HEK293 (cell line): ENCODE measurements at regions not wholly inside any gene's neighbourhood (a gene's known extent, or its start where the extent isn't known, plus 50 kb on each side); places are given as distances from the start of the nearest gene placed in this dataset.
"Not testable (repeated sequence)": the region's sequence is repeated elsewhere in the genome, so short reads cannot be mapped to it uniquely, and the experiment has no call there.

Source experiments
- ATF2 ChIP-seq: fragments of 450-650 bp; formaldehyde crosslinking; IDR thresholded peaks from 2 replicates; pipeline ENCODE4 v1.5.1; 2016; ENCODE audit warnings: missing biosample characterization, missing genetic modification characterization, low read depth
- CTCF ChIP-seq: fragments of 450-650 bp; formaldehyde crosslinking; IDR thresholded peaks from 2 replicates; pipeline ENCODE4 v1.5.1; 2016; ENCODE audit warnings: missing biosample characterization, missing genetic modification characterization
- FEZF1 ChIP-seq: fragments of 450-650 bp; formaldehyde crosslinking; IDR thresholded peaks from 2 replicates; pipeline ENCODE4 v1.5.1; 2016; ENCODE audit warnings: missing biosample characterization, missing genetic modification characterization
- PATZ1 ChIP-seq: fragments of 450-650 bp; formaldehyde crosslinking; IDR thresholded peaks from 2 replicates; pipeline ENCODE4 v1.5.1; 2016; ENCODE audit warnings: missing biosample characterization, missing genetic modification characterization
- REST ChIP-seq: fragments of 450-650 bp; formaldehyde crosslinking; IDR thresholded peaks from 2 replicates; pipeline ENCODE4 v1.5.1; 2016; ENCODE audit warnings: missing biosample characterization, missing genetic modification characterization
- ZNF138 ChIP-seq: fragments of 450-650 bp; formaldehyde crosslinking; IDR thresholded peaks from 2 replicates; pipeline ENCODE4 v1.5.1; 2016; ENCODE audit warnings: missing biosample characterization, missing genetic modification characterization, borderline replicate concordance
- ZNF362 ChIP-seq: fragments of 450-650 bp; formaldehyde crosslinking; IDR thresholded peaks from 2 replicates; pipeline ENCODE4 v1.5.1; 2016; ENCODE audit warnings: missing biosample characterization, missing genetic modification characterization
- ZNF394 ChIP-seq: fragments of 450-650 bp; formaldehyde crosslinking; IDR thresholded peaks from 2 replicates; pipeline ENCODE4 v1.5.1; 2016; ENCODE audit warnings: missing biosample characterization, missing genetic modification characterization, mild to moderate bottlenecking, moderate library complexity, borderline replicate concordance
- ZNF544 ChIP-seq: fragments of 450-650 bp; formaldehyde crosslinking; IDR thresholded peaks from 2 replicates; pipeline ENCODE4 v1.5.0; 2017; ENCODE audit warnings: missing biosample characterization, missing genetic modification characterization

- TF ChIP-seq ZNF394; CTCF (tag by site-specific recombination); ZNF544 (tag by site-specific recombination); ZNF362 (tag by site-specific recombination); ZNF138 (tag by site-specific recombination); PATZ1 (tag by site-specific recombination); REST; ATF2 (tag by site-specific recombination); FEZF1 (tag by site-specific recombination): not testable (repeated sequence)
Measured at GRCh38 chr9:63315387-63315786, 1969.6 kb downstream of the FOXD4L5 start.
